ENCODE measurements at regions not wholly inside any gene's neighbourhood (a gene's known extent, or its start where the extent isn't known, plus 50 kb on each side); places are given as distances from the start of the nearest gene placed in this dataset.

- Histone ChIP-seq H3K36me3 (no peaks in the 10 kb centered on the region), H3K9me3 (no peaks in the 10 kb centered on the region), H3K27me3 (replicated peaks; ENCODE audit: insufficient read depth) (no peaks in the 10 kb centered on the region), H3K4me1 (ENCODE audit: control insufficient read depth in 1 of 2, low read depth in 2 of 2) (peaks cover 0 to 28% of the 10 kb centered on the region in 2 donors), H3K27ac (no peak overlapping the region), H3K4me3 (no peak overlapping the region)
- DNase-seq (ENCODE audit: low spot score) = no peak
- ATAC-seq (ENCODE audit: insufficient number of reproducible peaks, low FRiP score, low read depth) = no peak
- TF ChIP-seq CTCF (IDR thresholded peaks at IDR 0.05) = no peak
These were observed 454.2 kb downstream of the BCOR start for GRCh38 chrX:39643550-39643949.

- peak overlapping the region; percentile 34 to 71 for H3K27ac ChIP-seq
- peaks cover 0 to 35% of the 10 kb centered on the region in 2 donors for H3K4me1 ChIP-seq (ENCODE audit: control insufficient read depth in 1 of 2, low read depth in 2 of 2)
- H3K36me3 ChIP-seq = no peaks in the 10 kb centered on the region
- H3K27me3 ChIP-seq (replicated peaks; ENCODE audit: insufficient read depth) = no peaks in the 10 kb centered on the region
- peak overlapping the region; percentile 35 for H3K4me3 ChIP-seq
- TF ChIP-seq CTCF (IDR thresholded peaks at IDR 0.05) = no peak
- ATAC-seq (ENCODE audit: insufficient number of reproducible peaks, low FRiP score, low read depth) (peak; percentile 79), DNase-seq (ENCODE audit: low spot score) (peak; percentile 47)
- no peaks in the 10 kb centered on the region for H3K9me3 ChIP-seq
These were observed 452.4 kb downstream of the BCOR start for GRCh38 chrX:39645178-39645895.

GRCh38 chrX:39648548-39649254 is 449.1 kb downstream of the BCOR start:
- no peaks in the 10 kb centered on the region for H3K9me3 ChIP-seq
- no peak for TF ChIP-seq CTCF (IDR thresholded peaks at IDR 0.05)
- peaks cover 0 to 24% of the 10 kb centered on the region in 2 donors for H3K4me1 ChIP-seq (ENCODE audit: control insufficient read depth in 1 of 2, low read depth in 2 of 2)
- ATAC-seq (ENCODE audit: insufficient number of reproducible peaks, low FRiP score, low read depth) = no peak
- no peaks in the 10 kb centered on the region for H3K36me3 ChIP-seq
- H3K27ac ChIP-seq = peak overlapping the region in 1 of 2 donors; percentile 2
- no peak overlapping the region for H3K4me3 ChIP-seq
- no peak for DNase-seq (ENCODE audit: low spot score)
- H3K27me3 ChIP-seq (replicated peaks; ENCODE audit: insufficient read depth) = no peaks in the 10 kb centered on the region

- Histone ChIP-seq H3K4me3 (no peak overlapping the region), H3K27ac (no peak overlapping the region), H3K9me3 (no peaks in the 10 kb centered on the region), H3K4me1 (ENCODE audit: control insufficient read depth in 1 of 2, low read depth in 2 of 2) (peaks cover 0 to 12% of the 10 kb centered on the region in 2 donors), H3K36me3 (no peaks in the 10 kb centered on the region), H3K27me3 (replicated peaks; ENCODE audit: insufficient read depth) (no peaks in the 10 kb centered on the region)
- ATAC-seq (ENCODE audit: insufficient number of reproducible peaks, low FRiP score, low read depth) = no peak
- TF ChIP-seq CTCF (IDR thresholded peaks at IDR 0.05) = no peak
- no peak for DNase-seq (ENCODE audit: low spot score)
These were observed 446.9 kb downstream of the BCOR start for GRCh38 chrX:39650768-39651347.

- no peaks in the 10 kb centered on the region for H3K36me3 ChIP-seq
- peaks cover 0 to 11% of the 10 kb centered on the region in 2 donors for H3K4me1 ChIP-seq (ENCODE audit: control insufficient read depth in 1 of 2, low read depth in 2 of 2)
- H3K9me3 ChIP-seq = no peaks in the 10 kb centered on the region
- H3K27me3 ChIP-seq (replicated peaks; ENCODE audit: insufficient read depth) = no peaks in the 10 kb centered on the region
- no peak for DNase-seq (ENCODE audit: low spot score)
- ATAC-seq (ENCODE audit: insufficient number of reproducible peaks, low FRiP score, low read depth) = no peak
- H3K4me3 ChIP-seq = no peak overlapping the region
- TF ChIP-seq CTCF (IDR thresholded peaks at IDR 0.05) = no peak
- no peak overlapping the region for H3K27ac ChIP-seq
These were observed 445.4 kb downstream of the BCOR start for GRCh38 chrX:39652336-39652735.
